ENCODE measurements at regions not wholly inside any gene's neighbourhood (a gene's known extent, or its start where the extent isn't known, plus 50 kb on each side); places are given as distances from the start of the nearest gene placed in this dataset.
"Not testable (repeated sequence)": the region's sequence is repeated elsewhere in the genome, so short reads cannot be mapped to it uniquely, and the experiment has no call there.

- Histone ChIP-seq H3K9me3 (replicated peaks in 1 of 11) (peaks cover 24 to 26% (median 25%) of the 10 kb centered on the region in 11 experiments), H3K4me3 (peak overlapping the region in 1 of 10 experiments; percentile 14; a peak in 2 of 20 replicates)
- H3K36me3 ChIP-seq, H4K20me1 ChIP-seq, H3K27ac ChIP-seq, H3K27me3 ChIP-seq, H3K4me2 ChIP-seq, H3K9ac ChIP-seq, H3K4me1 ChIP-seq: not testable (repeated sequence)
These were observed 1275.4 kb upstream of the TPTE start for GRCh38 chr21:9246010-9246409.

DNA sequence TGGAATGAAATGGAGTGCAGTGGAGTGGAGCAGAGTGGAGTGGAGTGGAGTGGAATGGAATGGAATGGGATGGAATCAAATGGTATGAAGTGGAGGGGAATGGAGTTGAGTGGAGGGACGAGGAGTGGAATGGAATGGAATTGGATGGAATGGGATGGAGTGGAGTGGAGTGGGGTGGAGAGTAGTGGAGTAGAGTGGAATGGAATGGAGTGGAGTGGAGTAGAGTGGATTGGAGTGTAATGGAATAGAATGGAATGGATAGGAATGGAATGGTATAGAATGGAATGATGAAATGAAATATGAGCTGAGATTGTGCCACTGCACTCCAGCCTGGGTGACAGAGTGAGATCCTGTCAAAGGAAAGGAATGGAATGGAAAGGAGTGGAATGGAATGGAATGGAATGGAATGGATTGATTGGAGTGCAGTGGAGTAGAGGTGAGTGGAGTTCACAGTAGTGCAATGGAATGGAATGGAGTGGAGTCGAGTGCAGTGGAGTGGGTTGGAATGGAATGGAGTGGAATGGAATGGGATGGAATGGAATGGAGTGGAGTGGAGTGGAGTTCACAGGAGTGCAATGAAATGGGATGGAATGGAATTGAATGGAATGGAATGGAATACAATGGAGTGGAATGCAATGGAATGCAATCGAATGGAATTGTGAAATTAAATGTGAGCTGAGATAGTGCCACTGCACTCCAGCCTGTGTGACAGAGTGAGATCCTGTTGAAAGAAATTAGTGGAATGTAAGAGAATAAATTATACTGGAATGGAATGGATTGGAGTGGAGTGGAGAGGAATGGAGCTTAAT, 1274.7 kb upstream of the TPTE start:
- H3K36me3 ChIP-seq, H3K27me3 ChIP-seq, H4K20me1 ChIP-seq, H3K4me1 ChIP-seq, H3K9ac ChIP-seq, H3K4me2 ChIP-seq, H3K27ac ChIP-seq: not testable (repeated sequence)
- H3K9me3 ChIP-seq (replicated peaks in 1 of 11), result peaks cover 24 to 26% (median 25%) of the 10 kb centered on the region in 11 experiments
- H3K4me3 ChIP-seq, result peak overlapping the region in 2 of 10 experiments; percentile 9 to 14; a peak in 3 of 20 replicates

DNA sequence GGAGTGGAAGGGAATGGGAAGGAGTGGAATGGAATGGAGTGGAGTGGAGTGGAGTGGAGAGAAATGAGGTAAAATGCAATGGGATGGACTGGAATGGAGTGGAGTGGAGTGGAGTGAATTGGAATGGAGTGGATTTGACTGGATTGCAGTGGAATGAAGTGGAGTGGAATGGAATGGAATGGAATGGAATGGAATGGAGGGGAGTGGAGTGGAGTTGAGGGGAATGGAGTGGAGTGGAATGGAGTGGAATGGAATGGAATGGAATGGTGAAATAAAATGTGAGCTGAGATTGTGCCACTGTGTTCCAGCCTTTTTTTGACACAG, 1274.1 kb upstream of the TPTE start:
- H3K36me3 ChIP-seq, result not testable (repeated sequence)

DNA sequence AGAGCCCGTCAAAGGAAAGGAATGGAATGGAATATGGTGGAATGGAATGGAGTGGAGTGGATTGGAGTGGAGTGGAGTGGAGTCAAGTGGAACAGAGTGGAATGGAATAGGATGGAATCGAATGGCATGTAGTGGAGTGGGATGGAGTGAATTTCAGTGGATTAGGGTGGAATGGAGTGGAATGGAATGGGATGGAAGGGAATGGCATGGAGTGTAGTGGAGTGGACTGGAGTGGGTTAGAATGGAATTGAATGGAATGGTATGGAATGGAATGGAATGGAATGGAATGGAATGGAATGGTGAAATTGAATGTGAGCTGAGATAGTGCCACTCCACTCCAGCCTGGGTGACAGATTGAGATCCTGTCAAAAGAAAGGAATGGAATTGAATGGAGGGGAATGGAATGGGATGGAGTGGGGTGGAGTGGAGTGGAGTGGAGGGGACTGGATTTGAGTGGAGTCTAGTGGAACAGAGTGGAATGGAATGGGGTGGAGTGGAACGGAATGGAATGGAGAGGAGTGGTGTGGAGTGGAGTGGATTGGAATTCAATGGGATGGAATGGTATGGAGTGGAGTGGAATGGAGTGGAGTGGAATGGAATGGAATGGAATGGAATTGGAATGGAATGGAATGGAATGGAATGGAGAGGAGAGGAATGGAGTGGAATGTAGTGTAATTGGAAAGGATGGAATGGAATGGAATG, 1273.6 kb upstream of the TPTE start:
- H3K27me3 ChIP-seq, H3K4me2 ChIP-seq, H3K27ac ChIP-seq, H3K4me1 ChIP-seq, H3K36me3 ChIP-seq, H4K20me1 ChIP-seq, H3K9ac ChIP-seq: not testable (repeated sequence)
- peaks cover 24 to 26% (median 25%) of the 10 kb centered on the region in 11 experiments for H3K9me3 ChIP-seq (replicated peaks in 1 of 11)
- peak overlapping the region in 2 of 10 experiments; percentile 9 to 14; a peak in 1 of 20 replicates for H3K4me3 ChIP-seq

More for the DNA sequence above, 1274.1 kb upstream of the TPTE start:
- Histone ChIP-seq H3K9me3 (replicated peaks in 1 of 11) (peaks cover 24 to 26% (median 25%) of the 10 kb centered on the region in 11 experiments), H3K4me3 (peak overlapping the region in 2 of 10 experiments; percentile 9 to 14; a peak in 1 of 20 replicates)
- H4K20me1 ChIP-seq, H3K27me3 ChIP-seq, H3K9ac ChIP-seq, H3K4me1 ChIP-seq, H3K4me2 ChIP-seq, H3K27ac ChIP-seq: not testable (repeated sequence)
